8988T (cell line): ENCODE measurements at regions not wholly inside any gene's neighbourhood (a gene's known extent, or its start where the extent isn't known, plus 50 kb on each side); places are given as distances from the start of the nearest gene placed in this dataset.
"Not testable (repeated sequence)": the region's sequence is repeated elsewhere in the genome, so short reads cannot be mapped to it uniquely, and the experiment has no call there.

Experiments
- DNase-seq: peaks from one replicate; pipeline ENCODE4 v3.0.0; 2011

DNA sequence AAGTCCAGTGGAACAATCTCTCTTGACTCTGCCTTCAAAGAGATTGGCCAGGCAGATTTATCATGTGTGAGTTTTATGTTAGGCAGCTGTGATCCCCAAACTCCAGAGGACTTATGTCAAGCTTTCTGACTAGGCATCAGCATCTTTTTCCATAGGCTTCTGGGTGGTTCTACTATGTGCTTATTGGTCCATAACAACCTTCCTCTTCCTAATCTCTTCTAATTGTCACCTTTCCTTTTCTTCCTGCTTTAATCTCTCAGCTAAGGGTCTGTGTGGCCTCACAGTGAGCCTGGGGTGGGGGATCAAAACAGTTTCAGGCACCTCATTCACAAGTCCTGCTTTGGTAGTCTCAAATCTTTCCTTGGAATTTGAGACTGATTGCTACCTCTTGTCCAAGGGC is 170.9 kb upstream of the CHD1 start:
- no peak for DNase-seq

DNA sequence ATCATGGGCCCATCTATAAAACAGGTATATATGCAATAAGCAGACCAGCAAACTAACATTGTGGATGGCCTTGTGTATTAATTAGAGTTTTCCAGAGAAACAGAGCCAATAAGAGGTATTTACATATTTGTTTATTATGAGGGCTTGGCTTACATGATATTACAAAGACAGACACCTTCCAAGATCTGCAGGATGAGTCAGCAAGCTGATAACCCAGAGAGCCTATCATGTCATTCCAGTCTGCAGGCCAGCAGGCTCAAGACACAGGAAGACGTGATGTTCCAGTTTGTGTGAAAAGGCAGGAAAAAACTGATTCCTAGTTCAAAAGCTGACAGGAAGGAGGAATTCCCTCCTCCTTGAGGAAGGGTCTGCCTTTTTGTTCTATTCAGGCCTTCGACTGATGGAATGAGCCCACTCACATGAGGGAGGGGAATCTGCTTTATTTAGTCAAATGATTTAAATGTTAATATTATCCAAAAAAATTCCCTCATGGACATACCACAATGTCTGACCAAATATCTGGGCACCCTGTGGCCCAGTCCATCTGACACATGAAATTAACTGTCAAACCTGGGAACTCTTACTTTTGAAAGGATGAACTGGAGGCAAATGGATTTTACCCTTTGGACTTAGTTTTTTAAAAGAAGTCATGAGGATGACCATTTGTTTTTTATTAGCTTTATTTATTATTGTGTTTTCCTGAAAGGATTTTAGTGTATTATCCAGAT is 161.2 kb upstream of the CHD1 start:
- DNase-seq: no peak

DNA sequence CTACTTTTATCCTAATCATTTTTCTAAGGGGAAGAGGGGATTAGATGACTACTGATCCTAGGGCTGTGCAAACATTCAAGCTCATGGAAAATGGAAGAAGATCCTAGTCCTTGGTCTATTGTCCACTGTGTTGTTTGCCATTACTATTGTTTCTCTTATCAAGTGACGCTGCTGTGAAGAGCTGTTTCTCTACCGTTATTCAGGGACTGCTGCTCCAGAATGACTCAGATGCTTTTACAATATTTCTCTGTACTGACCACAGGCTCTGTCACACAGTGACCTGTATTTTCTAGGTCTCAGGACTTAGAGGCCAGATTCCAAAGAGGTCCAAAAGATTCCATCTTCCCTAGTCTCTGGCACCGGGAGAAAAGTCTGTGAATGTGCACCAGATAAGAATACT is 159.5 kb upstream of the CHD1 start:
- no peak for DNase-seq

DNA sequence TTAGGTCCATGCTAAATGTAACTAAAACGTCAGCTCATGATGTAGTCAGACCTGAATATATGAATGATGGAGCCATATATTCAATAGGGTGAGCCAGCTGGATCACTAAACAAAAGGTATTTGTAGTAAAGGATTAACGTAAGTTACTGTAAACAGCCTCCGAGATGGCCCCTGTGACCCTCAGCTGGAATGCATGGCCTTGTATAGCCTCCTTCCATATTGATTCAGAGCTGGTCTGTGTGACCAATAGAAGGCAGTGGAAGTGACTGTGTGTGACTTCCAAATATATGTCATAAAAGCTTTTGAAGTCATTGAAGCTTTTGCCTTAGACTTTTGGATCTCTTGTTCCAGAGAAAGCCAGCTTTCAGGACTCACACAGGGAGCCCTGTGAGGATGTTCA is 154.4 kb upstream of the CHD1 start:
- DNase-seq: no peak

DNA sequence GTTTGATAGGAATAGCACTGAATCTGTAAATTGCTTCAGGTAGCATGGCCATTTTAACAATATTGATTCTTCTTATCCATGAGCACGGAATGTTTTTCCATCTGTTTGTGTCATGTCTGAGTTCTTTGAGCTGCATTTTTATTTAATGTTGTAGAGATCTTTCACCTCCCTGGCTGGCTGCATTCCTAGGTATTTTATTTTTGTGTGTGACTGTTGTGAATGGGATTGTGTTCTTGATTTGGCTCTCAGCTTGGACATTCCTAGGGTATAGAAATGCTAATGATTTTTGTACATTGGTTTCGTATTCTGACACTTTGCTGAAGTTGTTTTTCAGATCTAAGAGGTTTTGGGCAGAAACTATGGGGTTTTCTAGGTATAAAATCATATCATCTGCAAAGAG is 152.9 kb upstream of the CHD1 start:
- no peak for DNase-seq

DNA sequence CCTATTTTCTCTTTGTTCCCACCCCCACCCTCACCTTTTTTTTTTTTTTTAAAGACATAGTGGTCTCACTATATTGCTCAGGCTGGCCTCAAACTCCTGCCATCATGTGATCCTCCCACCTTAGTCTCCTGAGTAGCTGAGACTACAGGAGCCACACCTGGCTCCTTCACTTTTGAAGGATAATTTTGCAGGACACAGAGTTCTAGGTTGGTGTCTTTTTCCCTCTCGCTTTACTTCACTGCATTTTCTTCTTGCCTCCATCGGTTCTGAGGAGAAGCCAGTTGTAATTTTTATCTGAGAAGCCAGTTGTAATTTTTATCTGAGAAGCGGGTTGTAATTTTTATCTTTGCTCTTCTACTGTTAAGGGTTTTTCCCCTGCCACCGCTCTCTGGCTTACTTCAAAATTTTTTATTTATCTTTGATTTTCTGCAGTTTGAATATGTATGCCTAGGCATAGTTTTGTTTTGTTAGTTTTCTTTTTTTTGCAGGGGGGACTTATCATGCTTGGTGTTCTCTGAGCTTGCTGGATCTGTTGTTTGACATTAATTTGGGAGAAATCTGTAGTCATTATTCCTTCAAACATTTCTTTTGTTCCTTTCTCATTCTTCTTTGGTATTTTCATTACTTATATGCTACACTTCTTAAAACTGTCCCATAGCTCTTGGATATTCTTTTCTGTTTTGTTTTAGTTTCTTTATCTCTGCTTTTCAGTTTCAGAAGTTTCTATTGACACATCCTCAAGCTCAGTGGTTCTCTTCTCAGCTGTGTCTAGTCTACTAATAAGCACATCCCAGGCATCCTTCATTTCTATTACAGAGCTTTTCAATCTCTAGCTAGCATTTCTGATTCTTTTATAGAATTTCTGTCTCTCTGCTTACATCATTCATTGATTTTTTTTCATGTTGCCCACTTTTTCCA is 148.2 kb upstream of the CHD1 start:
- DNase-seq: no peak

DNA sequence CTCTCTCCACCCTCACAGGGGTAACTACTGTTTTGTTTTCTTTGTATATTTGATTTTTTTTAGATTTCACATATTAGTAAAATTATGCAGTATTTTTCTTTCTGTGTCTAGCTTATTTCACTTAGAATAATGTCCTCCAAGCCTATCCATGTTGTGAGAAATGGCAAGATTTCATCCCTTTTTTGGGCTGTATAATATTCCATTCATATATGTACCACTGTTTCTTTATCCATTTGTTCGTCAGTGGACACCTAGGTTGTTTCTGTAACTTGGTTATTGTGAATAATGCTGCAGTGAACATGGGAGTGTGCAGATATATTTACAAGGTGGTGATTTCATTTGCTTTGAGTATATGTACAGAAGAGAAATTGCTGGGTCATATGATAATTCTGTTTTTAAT is 144.0 kb upstream of the CHD1 start:
- no peak for DNase-seq

DNA sequence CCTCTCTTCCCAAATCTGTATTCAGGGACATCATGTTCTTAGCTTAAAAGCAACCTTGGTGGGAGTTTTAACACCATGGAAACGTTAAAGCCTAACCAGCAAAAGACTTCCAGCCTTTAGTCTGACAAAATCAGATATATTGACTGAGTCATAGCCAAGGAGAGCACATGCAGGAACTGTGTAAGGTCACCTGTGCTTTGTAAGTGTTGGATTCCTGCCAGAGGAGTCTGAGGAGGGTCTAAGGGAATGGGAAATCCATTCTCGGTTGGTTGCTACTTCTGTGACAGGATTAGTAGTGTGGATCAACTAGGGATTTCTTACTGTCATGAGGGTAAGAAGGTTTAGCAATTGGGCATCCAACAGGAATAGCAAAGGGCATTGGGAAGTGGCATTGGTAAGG is 142.0 kb upstream of the CHD1 start:
- DNase-seq: no peak

DNA sequence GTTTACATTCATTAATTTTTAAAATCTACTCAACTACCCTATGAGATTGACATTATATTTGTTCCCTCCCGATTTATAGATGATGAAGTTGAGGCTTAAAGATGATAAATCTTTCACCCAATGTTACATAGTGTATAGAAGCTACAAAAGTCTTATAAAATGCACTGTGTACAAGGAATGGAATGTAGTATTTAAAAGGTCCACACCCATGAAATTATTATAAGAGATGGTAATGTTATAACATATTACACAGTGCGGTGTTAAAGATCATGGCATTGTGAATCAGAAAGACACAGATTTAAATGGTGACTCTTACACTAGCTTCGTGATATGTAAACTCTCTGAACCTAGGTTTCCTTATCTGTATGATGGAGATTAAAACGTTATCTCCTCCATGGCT is 141.6 kb upstream of the CHD1 start:
- no peak for DNase-seq

DNA sequence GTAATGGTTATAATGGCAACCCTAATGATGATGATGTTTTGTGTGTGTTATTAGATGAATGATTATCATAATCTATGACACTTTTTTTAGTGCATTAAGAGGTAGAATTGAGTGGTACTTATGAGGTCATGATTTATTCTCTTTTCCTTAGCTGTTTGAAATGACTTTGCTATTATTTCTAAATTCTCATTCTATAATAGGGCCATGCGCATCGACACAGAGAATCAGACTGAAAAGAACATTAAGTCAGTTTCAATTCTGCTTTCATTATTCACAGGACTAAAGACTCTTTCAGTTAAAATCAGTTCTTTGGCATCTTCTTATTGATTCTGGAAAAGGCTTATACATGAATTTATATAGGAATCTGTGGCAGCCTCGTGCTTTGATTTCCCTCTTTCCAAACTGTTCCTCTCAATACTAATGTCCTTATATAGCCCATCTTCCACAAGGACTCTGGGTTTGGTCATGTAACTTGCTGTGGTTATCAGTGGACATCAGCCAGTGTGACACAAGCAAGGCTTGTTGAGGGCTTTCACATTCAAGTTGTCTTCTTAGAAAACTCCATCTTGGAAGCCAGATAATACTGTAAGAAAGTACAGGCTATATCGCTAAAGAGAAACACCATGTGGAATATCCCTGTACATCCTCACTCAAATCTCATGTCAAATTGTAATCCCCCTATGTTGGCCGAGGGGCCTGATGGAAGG is 140.3 kb upstream of the CHD1 start:
- no peak for DNase-seq

DNA sequence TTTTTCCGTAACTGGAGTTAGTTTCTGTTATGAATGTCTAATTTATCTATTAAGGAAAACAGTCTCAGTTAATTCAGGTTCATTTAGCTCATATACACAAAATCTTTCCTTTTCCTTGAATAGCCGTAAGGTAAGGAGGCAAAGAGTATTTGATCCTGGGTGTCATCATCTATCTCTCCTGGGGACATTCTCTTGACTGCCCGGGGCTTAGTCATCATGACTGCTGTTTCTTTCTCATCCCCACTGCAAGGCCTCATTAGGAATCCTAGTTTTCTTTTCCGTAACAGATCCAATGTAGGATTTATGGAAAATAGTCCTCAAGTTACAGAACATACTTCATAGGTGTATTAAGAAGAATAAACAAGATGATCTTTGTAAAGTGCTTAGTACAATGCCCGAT is 134.9 kb upstream of the CHD1 start:
- no peak for DNase-seq

DNA sequence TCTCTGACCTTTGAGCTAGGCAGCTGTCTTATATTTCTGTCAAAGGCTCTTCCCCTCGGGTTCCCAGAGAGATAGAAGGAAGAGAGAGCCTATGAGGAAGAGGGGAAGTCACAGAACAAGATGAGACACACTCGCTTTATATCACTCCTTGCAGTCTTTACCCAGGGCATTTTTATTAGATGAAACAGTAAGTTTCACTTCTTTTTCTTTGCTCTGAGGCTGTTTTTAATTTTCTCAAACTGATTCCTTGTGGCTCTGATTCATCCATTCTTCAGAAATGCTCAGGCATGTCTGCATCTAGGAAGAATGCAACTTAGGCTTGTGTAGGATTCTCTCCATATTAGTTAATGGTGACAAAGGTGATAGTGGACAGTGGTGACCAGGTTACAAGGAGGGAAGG is 132.9 kb upstream of the CHD1 start:
- DNase-seq: no peak

DNA sequence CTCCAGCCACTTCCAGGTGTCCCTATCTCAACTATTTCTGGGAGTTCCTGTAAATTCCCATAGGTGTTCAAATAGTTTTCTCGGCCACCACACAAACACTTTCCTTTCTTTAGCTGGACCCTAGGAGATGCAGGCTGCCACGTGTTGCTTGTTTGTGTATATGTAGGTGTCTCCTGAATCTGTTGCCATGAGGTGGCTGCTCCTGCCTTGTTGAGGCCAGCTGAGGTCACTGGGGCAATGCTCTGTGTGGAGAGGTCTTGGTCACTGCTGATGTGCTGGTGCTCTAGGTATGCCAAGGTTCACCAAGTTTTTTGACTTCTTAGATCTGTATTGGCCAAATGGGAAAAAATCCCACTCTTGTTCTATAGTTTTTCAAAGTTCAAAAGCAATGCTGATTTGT is 132.5 kb upstream of the CHD1 start:
- no peak for DNase-seq

DNA sequence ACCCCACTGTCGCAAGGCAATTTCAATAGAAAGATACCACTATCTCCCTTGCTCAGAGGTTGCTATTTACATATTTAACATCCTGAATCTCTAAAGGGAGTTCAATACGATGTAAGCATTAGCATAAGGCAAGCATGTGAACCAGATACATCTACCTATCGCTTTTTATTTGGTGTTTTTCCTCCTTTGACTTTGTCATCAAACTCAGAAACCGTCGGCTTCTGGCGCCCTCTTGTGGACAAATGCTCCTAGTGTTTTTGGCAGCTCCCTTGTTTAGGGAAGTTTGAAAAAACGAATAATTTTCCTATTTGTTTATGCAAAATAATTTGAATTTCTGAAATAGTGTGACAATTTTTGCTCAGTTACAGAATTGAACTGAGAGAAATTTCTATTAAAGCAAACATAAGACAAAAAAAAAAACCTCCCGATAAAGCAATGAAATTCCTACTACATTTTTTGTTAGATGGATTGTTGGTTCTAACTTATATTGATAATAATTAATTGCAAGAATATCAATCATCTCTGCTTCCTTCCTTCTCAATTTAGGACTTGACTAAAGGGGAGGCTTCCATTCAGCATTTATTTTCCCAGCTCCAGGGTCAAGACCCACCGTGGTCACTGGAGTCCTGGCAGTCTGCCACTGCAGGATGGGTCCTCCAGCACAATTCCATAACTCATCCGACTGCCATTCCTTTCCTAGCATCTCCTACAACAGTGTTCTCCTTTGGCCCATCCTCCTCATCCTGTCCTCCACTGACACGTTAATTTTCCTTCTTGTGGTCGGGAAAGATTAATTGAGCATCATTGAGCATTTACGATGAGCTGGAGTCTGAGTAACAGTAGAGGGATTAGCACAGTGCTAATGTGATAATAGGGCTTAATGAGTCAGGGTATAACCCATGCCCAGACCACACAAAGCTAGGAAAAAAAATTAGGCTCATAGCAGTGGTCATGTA is 131.8 kb upstream of the CHD1 start:
- peak; percentile 15 for DNase-seq

DNA sequence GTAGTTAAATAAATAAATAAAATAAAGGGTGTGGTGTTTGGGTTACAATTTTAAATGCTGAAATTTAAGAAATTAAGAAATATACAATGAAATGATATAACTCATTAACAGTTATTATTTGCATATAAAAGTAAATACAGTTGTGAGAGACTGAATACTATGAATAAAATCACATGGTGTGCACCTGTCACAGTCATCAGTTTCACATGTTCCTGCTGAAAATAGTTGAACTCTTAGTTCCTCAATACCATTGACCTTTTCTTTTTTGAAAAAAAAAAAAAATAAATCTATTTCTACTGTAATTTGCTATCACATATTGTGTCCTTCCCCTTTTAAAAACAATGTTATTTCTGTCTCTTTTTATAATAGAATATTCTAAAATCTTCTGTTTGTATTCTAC is 130.9 kb upstream of the CHD1 start:
- no peak for DNase-seq

DNA sequence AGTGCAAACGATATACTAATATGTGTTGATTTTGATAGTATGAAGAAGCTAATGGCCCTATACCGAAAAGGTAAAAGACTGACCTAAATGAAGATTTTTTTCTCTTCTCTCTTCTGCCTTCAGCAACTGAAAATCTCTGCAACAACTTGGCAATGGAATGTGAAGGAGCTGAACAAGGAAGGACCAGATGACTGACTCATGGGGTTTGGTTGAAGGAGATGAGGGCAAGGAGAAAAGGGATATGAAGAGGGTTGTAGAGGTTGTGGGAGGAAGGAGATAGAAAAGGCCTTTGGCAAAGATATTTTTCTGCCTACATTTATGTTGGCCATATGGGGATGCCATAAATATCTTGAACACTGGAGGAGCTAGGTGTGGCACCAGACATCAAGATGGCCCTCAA is 129.7 kb upstream of the CHD1 start:
- no peak for DNase-seq

DNA sequence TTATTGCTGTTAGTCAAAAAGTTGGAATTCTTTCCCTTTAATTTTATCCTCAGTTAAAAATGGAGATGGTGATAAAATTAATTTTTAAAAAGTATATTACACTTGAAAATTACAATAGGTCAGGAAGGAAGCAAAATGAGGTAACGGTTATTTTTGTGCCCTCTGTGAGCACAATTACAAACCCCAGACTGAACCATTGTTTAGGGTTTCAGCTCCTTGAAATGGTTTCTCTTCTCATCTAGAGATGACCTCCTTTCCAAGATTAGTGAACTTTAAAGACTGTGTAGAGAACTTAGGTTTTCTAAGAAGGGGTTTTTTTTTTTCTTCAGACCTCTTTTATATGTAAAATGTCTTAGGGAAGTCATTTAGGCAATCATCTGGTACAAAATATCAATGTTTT is 126.2 kb upstream of the CHD1 start:
- no peak for DNase-seq

DNA sequence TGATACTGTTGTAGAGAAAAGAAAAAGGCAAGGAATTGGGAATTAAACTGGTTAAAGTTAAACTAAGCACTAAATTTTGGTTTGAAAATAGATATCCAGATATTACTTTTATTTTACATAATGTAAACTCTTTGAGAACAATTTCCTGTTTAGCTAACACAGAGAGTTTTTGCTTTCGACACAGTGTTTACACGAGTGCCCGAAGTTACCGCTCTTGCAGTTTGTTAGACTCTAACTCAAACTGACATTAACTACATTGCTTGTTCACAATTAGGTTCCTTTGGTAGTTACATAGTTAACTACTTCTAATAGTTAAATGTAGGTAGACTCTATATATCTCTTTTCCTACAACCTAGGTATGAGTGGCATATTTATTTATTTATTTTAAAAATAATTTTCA is 117.1 kb upstream of the CHD1 start:
- DNase-seq: no peak

DNA sequence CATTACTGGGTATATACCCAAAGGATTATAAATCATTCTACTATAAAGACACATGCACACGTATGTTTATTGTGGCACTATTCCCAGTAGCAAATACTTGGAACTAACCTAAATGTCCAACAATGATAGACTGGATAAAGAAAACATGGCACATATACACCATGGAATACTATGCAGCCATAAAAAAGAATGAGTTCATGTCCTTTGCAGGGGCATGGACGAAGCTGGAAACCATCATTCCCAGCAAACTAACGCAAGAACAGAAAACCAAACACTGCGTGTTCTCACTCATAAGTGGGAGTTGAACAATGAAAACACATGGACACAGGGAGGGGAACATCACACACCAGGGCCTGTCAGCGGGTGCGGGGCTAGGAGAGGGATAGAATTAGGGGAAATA is 114.5 kb upstream of the CHD1 start:
- not testable (repeated sequence) for DNase-seq

DNA sequence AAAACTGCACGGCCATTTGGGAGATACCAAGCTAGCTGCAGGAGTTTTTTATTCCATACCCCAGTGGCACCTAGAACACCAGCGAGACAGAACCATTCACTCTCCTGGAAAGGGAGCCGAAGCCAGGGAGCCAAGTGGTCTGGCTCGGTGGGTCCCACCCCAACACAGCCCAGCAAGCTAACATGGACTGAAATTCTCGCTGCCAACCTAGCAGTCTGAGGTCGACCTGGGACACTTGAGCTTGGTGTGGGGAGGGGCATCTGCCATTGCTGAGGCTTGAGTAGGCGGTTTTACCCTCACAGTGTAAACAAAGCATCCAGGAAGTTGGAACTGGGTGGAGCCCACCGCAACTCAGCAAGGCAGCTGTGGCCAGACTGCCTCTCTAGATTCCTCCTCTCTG is 108.9 kb upstream of the CHD1 start:
- DNase-seq: no peak

DNA sequence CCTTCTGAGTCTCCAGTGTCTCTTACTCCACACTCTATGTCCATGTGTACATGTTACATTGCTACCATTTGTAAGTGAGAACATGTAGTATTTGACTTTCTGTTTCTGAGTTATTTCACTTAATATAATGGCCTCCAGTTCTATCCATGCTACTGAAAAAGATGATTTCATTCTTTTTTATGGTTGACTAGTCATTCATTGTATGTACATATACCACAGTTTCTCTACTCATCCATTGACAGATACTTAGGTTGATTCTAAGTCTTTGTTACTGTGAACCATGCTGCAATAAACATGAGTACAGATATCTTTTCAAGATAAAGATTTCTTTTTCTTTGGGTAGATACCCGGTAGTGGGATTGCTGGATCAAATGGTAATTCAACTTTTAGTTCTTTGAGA is 107.1 kb upstream of the CHD1 start:
- DNase-seq: no peak

DNA sequence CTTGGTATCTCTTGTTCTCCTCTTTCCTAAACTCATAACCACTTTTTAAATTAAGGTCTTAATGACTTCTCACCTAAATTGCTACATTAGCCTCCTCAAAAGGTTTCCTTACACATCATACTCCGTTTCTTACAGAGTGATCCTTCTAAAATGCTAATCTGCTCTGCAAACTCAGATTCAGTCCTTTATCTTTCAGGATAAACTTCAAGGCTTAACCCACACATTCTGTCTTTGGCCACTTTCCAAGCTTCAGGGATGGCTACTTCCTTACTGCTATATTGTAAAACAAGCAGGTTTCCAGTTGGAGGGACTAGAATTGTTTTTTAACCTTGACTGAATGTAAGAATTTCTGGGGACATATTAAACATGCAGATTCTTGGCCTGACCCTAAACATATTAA is 105.5 kb upstream of the CHD1 start:
- no peak for DNase-seq
